ENCODE measurements at regions not wholly inside any gene's neighbourhood (a gene's known extent, or its start where the extent isn't known, plus 50 kb on each side); places are given as distances from the start of the nearest gene placed in this dataset.

GRCh38 chr4:84394386-84394785 is 104.7 kb downstream of the NKX6-1 start:
- H3K36me3 ChIP-seq (ENCODE audit: insufficient read depth, low read length), result no peaks in the 10 kb centered on the region
- H3K4me1 ChIP-seq (ENCODE audit: insufficient read depth, low read length), result no peaks in the 10 kb centered on the region
- Mint-ChIP-seq H3K27ac (no peak overlapping the region), H3K36me3 (ENCODE audit: low read depth) (no peaks in the 10 kb centered on the region), H3K9me3 (peaks cover 3% of the 10 kb centered on the region), H3K27me3 (peaks cover 5% of the 10 kb centered on the region), H3K4me1 (ENCODE audit: low read depth) (no peaks in the 10 kb centered on the region), H3K4me3 (no peak overlapping the region)
- H3K9me3 ChIP-seq (ENCODE audit: control insufficient read depth in 1 of 2, insufficient read depth in 1 of 2, low read length in 2 of 2), result peaks cover 0 to 3% of the 10 kb centered on the region in 2 experiments
- ChIA-PET POLR2A (no interaction called here), CTCF (no interaction called here)
- DNase-seq (no peak), ATAC-seq (ENCODE audit: poor library complexity) (no peak)
- TF ChIP-seq, protein P1, sequence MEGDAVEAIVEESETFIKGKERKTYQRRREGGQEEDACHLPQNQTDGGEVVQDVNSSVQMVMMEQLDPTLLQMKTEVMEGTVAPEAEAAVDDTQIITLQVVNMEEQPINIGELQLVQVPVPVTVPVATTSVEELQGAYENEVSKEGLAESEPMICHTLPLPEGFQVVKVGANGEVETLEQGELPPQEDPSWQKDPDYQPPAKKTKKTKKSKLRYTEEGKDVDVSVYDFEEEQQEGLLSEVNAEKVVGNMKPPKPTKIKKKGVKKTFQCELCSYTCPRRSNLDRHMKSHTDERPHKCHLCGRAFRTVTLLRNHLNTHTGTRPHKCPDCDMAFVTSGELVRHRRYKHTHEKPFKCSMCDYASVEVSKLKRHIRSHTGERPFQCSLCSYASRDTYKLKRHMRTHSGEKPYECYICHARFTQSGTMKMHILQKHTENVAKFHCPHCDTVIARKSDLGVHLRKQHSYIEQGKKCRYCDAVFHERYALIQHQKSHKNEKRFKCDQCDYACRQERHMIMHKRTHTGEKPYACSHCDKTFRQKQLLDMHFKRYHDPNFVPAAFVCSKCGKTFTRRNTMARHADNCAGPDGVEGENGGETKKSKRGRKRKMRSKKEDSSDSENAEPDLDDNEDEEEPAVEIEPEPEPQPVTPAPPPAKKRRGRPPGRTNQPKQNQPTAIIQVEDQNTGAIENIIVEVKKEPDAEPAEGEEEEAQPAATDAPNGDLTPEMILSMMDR (IDR thresholded peaks at IDR 0.05), result no peak
- no peak overlapping the region for H3K27ac ChIP-seq (ENCODE audit: low read depth in 1 of 2, low read length in 2 of 2)
- intact Hi-C loops (cut with DNase I, micrococcal nuclease), result no loop called here
- H3K4me3 ChIP-seq (ENCODE audit: low read length), result no peak overlapping the region
- no peaks in the 10 kb centered on the region for H3K27me3 ChIP-seq (ENCODE audit: control insufficient read depth in 1 of 2, insufficient read depth in 2 of 2, low read length in 2 of 2)

DNA sequence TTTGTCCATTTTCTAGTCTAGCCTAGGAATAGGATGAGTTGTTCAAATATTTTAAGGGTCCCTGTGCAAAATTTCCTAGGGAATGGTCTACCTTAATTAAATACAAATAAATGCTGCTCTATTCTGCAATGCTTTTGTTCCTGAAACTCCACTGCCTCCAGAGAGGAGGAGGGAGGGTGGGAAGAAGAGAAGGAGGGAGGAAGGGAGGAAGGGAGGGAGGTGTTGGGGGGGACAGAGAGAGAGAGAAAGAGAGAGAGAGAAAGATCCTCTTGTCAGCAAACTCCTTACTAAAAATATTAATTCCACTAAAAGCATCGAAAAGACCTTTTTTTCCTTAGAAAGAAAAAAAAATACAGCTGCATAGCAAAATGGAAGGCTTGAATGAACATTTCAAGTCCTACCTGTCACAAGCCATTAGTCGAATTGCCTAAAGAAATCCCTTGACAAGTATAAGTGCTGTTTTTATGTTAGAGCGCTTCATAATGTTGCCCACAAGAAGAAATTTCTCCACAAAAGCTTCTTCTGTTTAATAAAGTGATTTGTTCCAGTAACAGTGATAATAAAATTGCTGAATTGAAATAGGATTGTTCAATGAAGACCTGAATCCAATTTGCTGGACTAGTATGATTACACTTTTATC is 106.0 kb downstream of the NKX6-1 start:
- CTCF ChIA-PET, result no interaction called here
- H3K27me3 Mint-ChIP-seq, result peaks cover 5% of the 10 kb centered on the region
- no peaks in the 10 kb centered on the region for H3K36me3 Mint-ChIP-seq (ENCODE audit: low read depth)
- no peak overlapping the region for H3K27ac Mint-ChIP-seq
- POLR2A ChIA-PET, result no interaction called here
- H3K4me3 Mint-ChIP-seq, result no peak overlapping the region
- TF ChIP-seq, protein P1 (IDR thresholded peaks at IDR 0.05), result no peak
- ATAC-seq (ENCODE audit: poor library complexity) (no peak), DNase-seq (no peak)
- H3K27me3 ChIP-seq (ENCODE audit: control insufficient read depth in 1 of 2, insufficient read depth in 2 of 2, low read length in 2 of 2), result no peaks in the 10 kb centered on the region
- no peak overlapping the region for H3K27ac ChIP-seq (ENCODE audit: low read depth in 1 of 2, low read length in 2 of 2)
- intact Hi-C loops (cut with DNase I, micrococcal nuclease), result no loop called here
- peaks cover 5% of the 10 kb centered on the region for H3K9me3 Mint-ChIP-seq
- H3K4me1 ChIP-seq (ENCODE audit: insufficient read depth, low read length), result no peaks in the 10 kb centered on the region
- peaks cover 0 to 3% of the 10 kb centered on the region in 2 experiments for H3K9me3 ChIP-seq (ENCODE audit: control insufficient read depth in 1 of 2, insufficient read depth in 1 of 2, low read length in 2 of 2)
- H3K36me3 ChIP-seq (ENCODE audit: insufficient read depth, low read length), result no peaks in the 10 kb centered on the region
- H3K4me1 Mint-ChIP-seq (ENCODE audit: low read depth), result no peaks in the 10 kb centered on the region
- H3K4me3 ChIP-seq (ENCODE audit: low read length), result no peak overlapping the region

DNA sequence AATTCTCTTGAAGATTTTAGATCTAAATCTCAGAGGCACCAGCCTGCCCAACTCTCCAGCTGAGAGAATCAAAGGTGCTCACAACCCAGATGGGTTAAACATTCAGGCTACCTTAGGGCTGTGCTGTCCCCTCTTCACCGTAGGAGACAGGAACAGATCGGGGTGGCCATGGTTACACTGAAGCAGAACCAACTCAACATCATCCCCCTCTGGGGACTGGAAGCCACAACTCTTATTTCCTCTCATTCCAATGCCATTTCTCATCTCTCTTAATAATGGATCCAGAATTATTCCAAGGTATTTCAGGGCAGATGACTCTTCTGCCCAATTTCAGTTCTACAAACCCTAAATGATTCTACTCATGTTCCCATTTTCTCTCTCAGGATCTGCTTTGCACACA is 109.7 kb downstream of the NKX6-1 start:
- intact Hi-C loops (cut with DNase I, micrococcal nuclease), result no loop called here
- Histone ChIP-seq H3K27ac (ENCODE audit: low read depth in 1 of 2, low read length in 2 of 2) (no peak overlapping the region), H3K4me1 (ENCODE audit: insufficient read depth, low read length) (no peaks in the 10 kb centered on the region), H3K4me3 (ENCODE audit: low read length) (no peak overlapping the region), H3K9me3 (ENCODE audit: control insufficient read depth in 1 of 2, insufficient read depth in 1 of 2, low read length in 2 of 2) (no peaks in the 10 kb centered on the region), H3K36me3 (ENCODE audit: insufficient read depth, low read length) (no peaks in the 10 kb centered on the region), H3K27me3 (ENCODE audit: control insufficient read depth in 1 of 2, insufficient read depth in 2 of 2, low read length in 2 of 2) (no peaks in the 10 kb centered on the region)
- TF ChIP-seq, protein P1 (IDR thresholded peaks at IDR 0.05), result no peak
- no peaks in the 10 kb centered on the region for H3K4me1 Mint-ChIP-seq (ENCODE audit: low read depth)
- H3K9me3 Mint-ChIP-seq, result peaks cover 5% of the 10 kb centered on the region
- H3K27ac Mint-ChIP-seq, result no peak overlapping the region
- peaks cover 13% of the 10 kb centered on the region for H3K27me3 Mint-ChIP-seq
- ATAC-seq (ENCODE audit: poor library complexity), result no peak
- no peak overlapping the region for H3K4me3 Mint-ChIP-seq
- POLR2A ChIA-PET, result no interaction called here
- CTCF ChIA-PET, result no interaction called here
- DNase-seq, result no peak
- no peaks in the 10 kb centered on the region for H3K36me3 Mint-ChIP-seq (ENCODE audit: low read depth)
